GM18870 (cell line): ENCODE measurements at regions not wholly inside any gene's neighbourhood (a gene's known extent, or its start where the extent isn't known, plus 50 kb on each side); places are given as distances from the start of the nearest gene placed in this dataset.
"Not testable (repeated sequence)": the region's sequence is repeated elsewhere in the genome, so short reads cannot be mapped to it uniquely, and the experiment has no call there.

ENCODE experiments used
- ATAC-seq: cut with Tn5 transposase; IDR thresholded peaks from one replicate; pipeline ENCODE4 v1.9.1; 2021; ENCODE audit warnings: moderate library complexity; ENCODE audit not compliant: unreplicated experiment

GRCh38 chr2:71925268-71926088 is 222.2 kb downstream of the CYP26B1 start:
- no peak for ATAC-seq

DNA sequence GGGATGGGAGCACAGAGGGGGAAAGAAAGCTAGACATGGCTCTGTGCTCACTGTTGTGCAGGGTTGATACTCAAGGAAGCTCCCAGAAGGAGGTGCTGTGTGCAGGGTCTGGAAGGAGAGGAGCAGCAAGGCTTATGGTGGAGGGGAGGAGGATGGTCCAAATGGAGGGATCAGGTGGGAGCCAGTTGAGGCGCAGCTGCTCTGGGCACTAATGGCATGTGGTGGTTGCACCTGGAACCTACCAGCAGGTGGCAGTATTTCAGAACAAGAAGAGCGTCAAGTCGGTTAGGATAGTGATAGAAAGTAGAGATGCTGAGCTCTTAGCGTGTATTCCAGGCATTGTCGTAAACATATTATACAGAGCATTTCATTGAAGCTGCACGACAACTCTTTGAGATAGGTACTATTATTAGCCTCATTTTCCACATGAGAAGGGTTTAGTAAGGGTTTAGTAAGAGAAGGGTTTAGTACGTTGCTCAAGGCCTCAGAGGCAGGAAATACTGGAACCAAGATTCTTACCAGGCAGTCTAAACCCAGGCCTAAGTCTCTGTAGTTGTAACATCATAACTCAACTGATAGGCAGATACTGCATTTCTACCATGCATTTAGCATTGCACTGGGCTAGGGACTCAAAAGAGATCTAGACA is 223.7 kb downstream of the CYP26B1 start:
- ATAC-seq = peak; percentile 85

DNA sequence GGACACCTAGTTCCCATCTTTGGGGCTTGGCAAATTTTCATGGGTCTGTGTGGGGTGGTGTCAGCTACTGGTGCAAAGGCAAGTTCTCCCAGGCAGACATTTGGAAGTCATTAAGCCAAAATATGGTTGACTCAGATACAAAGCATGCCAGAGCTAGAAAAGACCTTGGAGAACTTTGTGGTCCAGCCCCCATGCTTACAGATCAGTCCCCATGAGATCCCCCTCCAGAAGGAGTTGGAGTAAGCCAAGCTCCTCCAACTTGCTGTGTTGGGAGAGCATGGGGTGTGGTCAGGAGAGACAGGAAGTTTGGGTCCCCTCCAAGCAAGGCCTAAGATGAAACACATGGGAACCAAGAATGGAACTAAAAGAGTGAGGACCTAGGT is 224.5 kb downstream of the CYP26B1 start:
- no peak for ATAC-seq

- ATAC-seq = no peak
Observed at GRCh38 chr2:71922499-71923142, 225.0 kb downstream of the CYP26B1 start.

- ATAC-seq = no peak
Observed at GRCh38 chr2:71922091-71922490, 225.6 kb downstream of the CYP26B1 start.

- ATAC-seq = not testable (repeated sequence)
Observed at GRCh38 chr2:71920819-71921218, 226.8 kb downstream of the CYP26B1 start.

DNA sequence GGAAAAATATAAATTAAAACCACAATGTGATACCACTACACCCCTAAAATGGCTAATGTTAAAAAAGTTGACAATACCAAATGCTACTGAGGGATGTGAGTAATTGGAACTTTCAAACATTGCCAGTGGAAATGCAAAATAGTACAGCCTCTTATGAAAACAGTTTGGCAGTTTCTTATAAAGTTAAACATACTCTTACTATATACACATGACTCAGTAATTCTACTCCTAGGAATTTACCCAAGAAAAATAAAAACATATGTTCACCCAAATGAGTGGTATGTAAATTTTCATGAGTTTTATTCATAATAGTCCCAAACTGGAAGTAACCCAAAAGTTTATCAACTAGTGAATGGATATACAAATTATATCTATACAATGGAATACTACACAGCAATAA is 228.0 kb downstream of the CYP26B1 start:
- ATAC-seq = no peak

DNA sequence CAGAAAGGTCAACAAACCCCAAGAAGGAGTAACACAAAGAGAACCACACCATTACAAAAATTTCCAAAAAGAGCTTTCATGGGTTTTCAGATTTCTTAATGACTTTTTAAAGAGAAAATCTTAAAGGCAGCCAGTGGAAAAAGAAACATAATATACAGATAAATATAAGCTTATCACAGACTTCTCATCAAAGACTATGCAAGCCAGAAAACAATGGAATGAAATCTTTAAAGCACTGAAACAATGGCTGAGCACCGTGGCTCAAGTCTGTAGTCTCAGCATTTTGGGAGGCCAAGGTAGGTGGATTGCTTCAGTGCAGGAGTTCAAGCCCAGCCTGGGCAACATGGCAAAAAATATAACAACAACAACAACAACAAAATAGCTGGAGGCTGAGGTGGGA is 237.4 kb downstream of the CYP26B1 start:
- ATAC-seq = no peak

GRCh38 chr2:71908798-71909197 is 238.9 kb downstream of the CYP26B1 start:
- no peak for ATAC-seq

- no peak for ATAC-seq
Observed at GRCh38 chr2:71907503-71907902, 240.2 kb downstream of the CYP26B1 start.

- ATAC-seq = no peak
Observed at GRCh38 chr2:71906357-71906973, 241.2 kb downstream of the CYP26B1 start.

- no peak for ATAC-seq
Observed at GRCh38 chr2:71905205-71905604, 242.5 kb downstream of the CYP26B1 start.

GRCh38 chr2:71903841-71904240 is 243.8 kb downstream of the CYP26B1 start:
- no peak for ATAC-seq

DNA sequence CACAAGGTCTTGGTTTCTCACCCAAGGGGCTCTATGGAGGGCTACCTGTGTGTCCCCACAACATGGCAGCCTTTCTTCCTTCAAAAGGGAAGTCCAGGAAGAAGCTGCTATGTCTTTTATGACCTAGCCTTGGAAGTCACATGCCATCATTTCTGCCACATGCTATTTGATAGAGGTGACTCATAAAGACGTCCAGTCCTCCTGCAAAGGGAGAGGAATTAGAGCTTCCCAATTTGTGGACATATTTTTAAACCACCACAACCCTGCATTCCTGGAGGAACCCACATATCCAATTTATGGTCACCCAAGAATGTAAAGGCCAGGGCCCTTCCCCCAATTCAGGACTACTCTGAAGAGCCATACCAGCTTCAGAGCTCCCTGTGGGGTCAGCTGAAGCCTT is 246.2 kb downstream of the CYP26B1 start:
- no peak for ATAC-seq

DNA sequence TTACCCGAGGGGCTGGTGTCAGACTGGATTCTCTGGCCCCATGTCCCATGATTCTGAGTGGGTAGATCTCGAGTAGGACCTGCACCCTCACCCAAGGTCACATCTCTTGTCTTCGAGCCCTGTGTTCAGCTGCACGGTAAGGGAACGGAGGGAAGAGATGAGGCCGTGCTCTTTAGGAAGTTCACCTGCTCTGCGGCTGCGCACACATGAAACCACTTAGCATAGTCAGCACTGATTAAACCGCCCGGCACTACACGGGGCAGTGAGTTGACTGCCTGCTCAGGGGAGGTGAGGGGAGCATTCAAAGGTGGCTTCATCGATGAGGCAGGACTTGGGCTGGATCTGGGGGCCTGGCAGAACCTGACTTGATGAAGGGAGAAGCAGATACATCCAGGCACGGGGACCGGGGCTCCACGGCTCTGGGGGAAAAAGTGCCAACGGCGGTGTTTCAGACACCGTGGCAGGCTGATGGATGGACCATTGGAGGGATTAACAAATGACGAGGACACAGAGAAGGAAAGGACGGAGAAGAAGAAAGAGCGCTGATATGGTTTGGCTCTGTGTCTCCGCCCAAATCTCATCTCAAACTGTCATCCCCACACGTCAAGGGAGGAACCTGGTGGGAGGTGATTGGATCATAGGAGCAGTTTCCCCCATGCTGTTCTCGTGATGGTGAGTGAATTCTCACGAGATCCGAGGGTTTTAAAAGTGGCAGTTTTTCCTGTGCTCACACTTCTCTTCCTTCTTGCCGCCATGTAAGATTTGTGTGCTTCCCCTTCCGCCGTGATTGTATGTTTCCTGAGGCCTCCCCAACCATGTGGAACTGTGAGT is 248.6 kb downstream of the CYP26B1 start:
- no peak for ATAC-seq

DNA sequence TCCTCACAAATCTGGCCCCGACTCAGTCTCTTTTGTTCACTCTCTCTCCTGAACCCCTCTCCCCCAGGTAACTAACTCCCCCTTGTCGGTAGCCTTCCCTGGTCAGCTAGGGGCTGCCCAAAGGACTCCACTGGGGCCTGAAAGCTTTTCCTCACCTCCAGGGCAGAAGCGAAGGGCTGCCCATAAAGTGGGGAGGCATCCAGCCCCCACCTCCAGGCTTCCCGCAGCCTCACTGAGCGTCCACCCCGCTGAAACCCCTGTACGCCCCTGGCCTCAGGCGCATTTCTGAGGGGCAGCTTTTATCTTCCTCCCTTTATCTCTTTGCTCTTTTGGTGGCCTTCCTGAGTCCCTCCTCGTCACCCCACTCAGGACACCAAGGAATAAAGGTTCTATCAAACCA is 249.3 kb downstream of the CYP26B1 start:
- ATAC-seq = no peak

DNA sequence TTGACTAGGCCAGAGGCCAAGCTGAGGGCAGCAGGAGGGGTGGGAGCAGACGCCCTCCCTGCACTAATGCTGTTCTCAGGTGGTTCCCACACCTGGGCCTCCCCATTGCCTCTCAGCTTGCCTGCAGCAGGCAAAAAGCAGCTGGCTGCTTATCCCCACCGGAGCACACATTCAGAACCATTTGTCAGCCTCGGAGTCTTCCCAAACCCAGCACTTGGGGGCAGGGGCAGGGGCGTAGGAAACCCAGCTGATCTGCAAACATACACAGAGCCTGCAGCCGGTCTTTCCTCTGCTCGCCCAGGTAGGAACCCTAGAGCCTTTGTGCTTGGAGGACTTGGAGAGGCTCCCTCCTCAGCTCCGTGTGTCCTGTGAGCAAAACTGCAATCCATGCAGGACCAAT is 249.8 kb downstream of the CYP26B1 start:
- no peak for ATAC-seq

- ATAC-seq = no peak
Observed at GRCh38 chr2:71897137-71897480, 250.6 kb downstream of the CYP26B1 start.

DNA sequence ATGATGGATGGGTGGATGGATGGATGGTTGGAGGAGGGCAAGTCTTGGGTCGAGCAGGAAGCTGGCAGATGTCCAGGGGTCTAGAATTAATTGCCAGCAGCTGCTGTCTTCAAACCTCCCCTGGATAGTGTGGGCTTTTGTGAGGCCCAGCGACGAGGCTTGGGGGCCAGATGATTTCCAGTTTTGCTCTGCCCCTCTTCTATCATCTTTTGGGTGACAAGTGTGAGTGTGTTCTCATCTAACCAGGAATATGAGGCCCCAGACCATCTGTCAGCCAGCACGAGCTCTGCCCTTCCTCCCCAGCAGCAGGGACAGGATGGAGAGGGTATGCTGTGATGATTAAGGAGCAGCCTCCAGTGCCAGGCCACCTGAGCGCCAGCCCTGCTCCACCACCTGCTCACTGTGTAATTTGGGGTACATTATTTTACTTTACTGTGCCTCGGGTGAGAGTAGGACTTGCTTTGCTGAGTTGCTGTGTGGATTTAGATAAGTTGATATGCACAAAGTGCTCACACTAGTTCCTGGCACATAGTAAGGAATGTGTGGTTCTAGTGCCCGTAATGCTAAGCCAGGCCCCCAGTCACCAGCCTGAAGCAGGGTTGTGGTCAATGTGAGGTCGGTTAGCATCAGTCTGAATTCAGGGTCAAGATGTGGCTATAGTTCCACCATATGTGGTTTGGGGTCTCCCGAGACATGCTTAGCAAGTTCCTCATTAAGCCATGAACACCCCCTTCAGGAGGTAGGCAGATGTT is 251.1 kb downstream of the CYP26B1 start:
- ATAC-seq = no peak
